Thyroid gland (tissue), 4 donors: ENCODE measurements at regions not wholly inside any gene's neighbourhood (a gene's known extent, or its start where the extent isn't known, plus 50 kb on each side); places are given as distances from the start of the nearest gene placed in this dataset.

ENCODE experiments used
- DNase-seq, 2 donors: peaks; one replicate each; pipeline ENCODE4 v3.0.0-alpha.2; 2019
- H3K27ac ChIP-seq, 3 donors: fragments of 200-600 bp; sonication (generic); 1 replicate in 2 of 3; 2 replicates in 1 of 3; pipeline ENCODE4 v1.5.1; 2016 to 2019; ENCODE audit warnings: mild to moderate bottlenecking in 1 of 3, moderate library complexity in 1 of 3
- H3K27me3 ChIP-seq: fragments of 200-600 bp; sonication (generic); one replicate; pipeline ENCODE4 v1.5.1; 2019
- H3K36me3 ChIP-seq, 2 donors: fragments of 200-600 bp; sonication (generic); one replicate each; pipeline ENCODE4 v1.5.1; 2016 to 2019
- H3K4me1 ChIP-seq, 2 donors: fragments of 200-600 bp; sonication (generic); one replicate each; pipeline ENCODE4 v1.5.1; 2017 to 2019
- H3K4me3 ChIP-seq, 3 donors: fragments of 200-600 bp; sonication (generic); replicated peaks in 1 of 3; 1 replicate in 2 of 3; 2 replicates in 1 of 3; pipeline ENCODE4 v1.5.1; 2016; ENCODE audit warnings: mild to moderate bottlenecking in 1 of 3
- H3K9me3 ChIP-seq: fragments of 200-600 bp; sonication (generic); one replicate; pipeline ENCODE4 v1.5.1; 2017
- POLR2A ChIP-seq, 2 donors: fragments of 450-650 bp; IDR thresholded peaks; one replicate each; pipeline ENCODE4 v1.6.1; 2017; ENCODE audit warnings: antibody characterized with exemption in 2 of 2, mild to moderate bottlenecking in 2 of 2, moderate library complexity in 1 of 2
- WGBS, 2 donors: methylation state at CpG; one replicate each; pipeline ENCODE4 v1.1.5; 2017; 5-methylcytosine and 5-hydroxymethylcytosine counted together
- intact Hi-C: fragments of 100-400 bp; cut with DNase I; formaldehyde crosslinking; loops from one replicate; pipeline ENCODE4 v1.15.1; 2023
- TF ChIP-seq, protein P1 (sequence below), 6 experiments: fragments of 200-600 bp in 3 of 6; fragments of 450-650 bp in 3 of 6; sonication (generic) in 3 of 6; IDR thresholded peaks; one replicate each; pipeline ENCODE4 v1.5.1; 2016 to 2019; ENCODE audit warnings: antibody characterized with exemption in 6 of 6, mild to moderate bottlenecking in 2 of 6, inconsistent platforms in 1 of 6, moderate library complexity in 1 of 6

DNA sequence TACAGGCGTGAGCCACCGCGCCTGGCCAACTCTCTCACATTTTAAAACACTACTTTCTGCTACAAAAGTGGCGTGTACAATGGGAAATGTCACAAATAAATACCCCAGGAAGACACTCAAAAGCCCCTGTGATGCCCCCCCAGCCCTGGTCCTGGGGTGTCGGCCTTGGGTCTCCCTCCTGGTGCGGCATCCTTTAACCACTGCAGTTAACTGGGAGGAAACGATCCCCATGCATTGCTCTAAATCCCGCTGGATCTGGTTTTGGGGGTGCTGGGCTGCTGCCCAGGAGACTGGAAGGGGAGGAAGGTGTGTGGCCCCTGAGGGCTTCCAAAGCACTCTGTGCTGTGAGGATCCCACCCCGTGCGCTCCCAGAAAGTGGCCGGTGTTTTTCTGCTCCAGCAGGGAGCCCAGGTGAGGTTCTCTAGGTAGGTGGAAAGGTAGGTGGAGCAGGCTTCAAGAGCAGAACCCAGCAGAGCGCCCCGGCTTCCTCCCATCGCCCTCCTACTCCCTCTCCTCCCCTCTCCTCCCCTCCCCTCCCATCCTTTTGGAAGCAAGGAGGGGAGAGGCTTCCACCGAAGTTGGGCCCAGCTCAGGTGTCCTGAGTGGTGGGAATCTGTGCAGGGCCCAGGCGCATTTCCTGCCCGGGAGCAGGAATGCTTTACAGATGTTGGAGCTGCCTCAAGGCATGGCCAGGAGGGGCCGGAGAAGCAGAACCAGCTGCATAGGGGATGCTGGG lies 363.3 kb downstream of the SEC14L1 start:
- TF ChIP-seq, protein P1, sequence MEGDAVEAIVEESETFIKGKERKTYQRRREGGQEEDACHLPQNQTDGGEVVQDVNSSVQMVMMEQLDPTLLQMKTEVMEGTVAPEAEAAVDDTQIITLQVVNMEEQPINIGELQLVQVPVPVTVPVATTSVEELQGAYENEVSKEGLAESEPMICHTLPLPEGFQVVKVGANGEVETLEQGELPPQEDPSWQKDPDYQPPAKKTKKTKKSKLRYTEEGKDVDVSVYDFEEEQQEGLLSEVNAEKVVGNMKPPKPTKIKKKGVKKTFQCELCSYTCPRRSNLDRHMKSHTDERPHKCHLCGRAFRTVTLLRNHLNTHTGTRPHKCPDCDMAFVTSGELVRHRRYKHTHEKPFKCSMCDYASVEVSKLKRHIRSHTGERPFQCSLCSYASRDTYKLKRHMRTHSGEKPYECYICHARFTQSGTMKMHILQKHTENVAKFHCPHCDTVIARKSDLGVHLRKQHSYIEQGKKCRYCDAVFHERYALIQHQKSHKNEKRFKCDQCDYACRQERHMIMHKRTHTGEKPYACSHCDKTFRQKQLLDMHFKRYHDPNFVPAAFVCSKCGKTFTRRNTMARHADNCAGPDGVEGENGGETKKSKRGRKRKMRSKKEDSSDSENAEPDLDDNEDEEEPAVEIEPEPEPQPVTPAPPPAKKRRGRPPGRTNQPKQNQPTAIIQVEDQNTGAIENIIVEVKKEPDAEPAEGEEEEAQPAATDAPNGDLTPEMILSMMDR (IDR thresholded peaks at IDR 0.05), result no peak
- no peak for TF ChIP-seq POLR2A (IDR thresholded peaks at IDR 0.05)
- H3K9me3 ChIP-seq, result no peaks in the 10 kb centered on the region
- no peak overlapping the region for H3K27ac ChIP-seq
- H3K4me1 ChIP-seq, result no peaks in the 10 kb centered on the region
- no peak for DNase-seq
- no peaks in the 10 kb centered on the region for H3K27me3 ChIP-seq
- WGBS, 2 donors, result 72 to 83% methylated on average over 18 of the region's 18 CpGs
- intact Hi-C loops, result no loop called here
- H3K4me3 ChIP-seq, result no peak overlapping the region
- no peaks in the 10 kb centered on the region for H3K36me3 ChIP-seq

DNA sequence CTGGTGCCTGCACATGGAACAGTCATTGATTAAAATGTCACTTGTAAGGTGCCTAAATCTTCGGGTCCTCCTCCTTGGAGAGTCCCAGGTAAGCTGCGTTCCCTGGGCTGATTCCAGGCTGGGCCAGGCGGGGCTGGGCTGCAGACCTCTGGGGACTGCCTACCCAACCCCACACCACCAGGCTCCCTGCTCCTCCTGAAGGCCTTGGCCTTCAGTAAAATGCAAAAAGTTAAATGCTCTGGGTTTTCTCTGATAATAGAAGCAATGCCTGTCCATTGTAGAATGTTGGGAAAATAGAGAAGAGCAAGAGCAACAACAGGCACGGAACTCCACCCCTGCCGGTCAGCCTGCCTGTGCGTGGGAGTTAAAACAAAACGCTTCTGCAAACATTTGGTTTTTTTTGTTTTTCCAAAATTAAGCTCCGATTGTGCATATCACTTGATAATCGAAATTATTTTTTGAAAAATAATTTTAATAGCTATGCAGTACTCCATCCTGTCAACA lies 363.9 kb downstream of the SEC14L1 start:
- TF ChIP-seq, protein P1 (IDR thresholded peaks at IDR 0.05), result no peak
- TF ChIP-seq POLR2A (IDR thresholded peaks at IDR 0.05), result no peak
- Histone ChIP-seq H3K27ac (no peak overlapping the region), H3K4me1 (no peaks in the 10 kb centered on the region), H3K36me3 (no peaks in the 10 kb centered on the region), H3K9me3 (no peaks in the 10 kb centered on the region), H3K4me3 (no peak overlapping the region), H3K27me3 (no peaks in the 10 kb centered on the region)
- DNase-seq, result no peak
- intact Hi-C loops, result no loop called here
- WGBS, 2 donors, result 73 to 74% methylated on average over 6 to 9 of the region's 9 CpGs

DNA sequence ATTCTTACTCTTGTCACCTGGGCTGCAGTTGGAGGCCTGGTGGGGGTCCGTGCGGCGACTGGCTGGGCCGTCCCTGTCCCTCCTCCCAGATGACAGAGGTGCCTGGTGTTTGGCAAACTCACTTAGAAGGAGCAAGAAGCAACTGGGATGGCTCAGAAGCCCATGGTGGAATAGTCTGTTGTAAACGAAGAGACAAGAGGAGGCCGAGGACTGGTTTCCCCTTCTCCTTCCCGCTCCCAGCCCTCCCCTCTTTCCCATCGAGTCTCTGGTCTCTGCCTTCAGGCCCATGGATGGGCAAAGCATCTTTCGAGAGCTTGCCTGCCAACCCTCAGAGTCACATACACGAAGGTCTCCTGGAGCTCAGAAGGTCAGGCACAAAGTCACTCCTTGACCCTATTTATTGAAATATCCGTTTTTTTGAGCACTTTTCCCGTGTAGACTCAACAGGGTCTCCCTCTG lies 364.4 kb downstream of the SEC14L1 start:
- TF ChIP-seq POLR2A (IDR thresholded peaks at IDR 0.05), result no peak
- TF ChIP-seq, protein P1 (IDR thresholded peaks at IDR 0.05), result no peak
- H3K27ac ChIP-seq, result no peak overlapping the region
- H3K4me1 ChIP-seq, result no peaks in the 10 kb centered on the region
- H3K36me3 ChIP-seq, result no peaks in the 10 kb centered on the region
- no peaks in the 10 kb centered on the region for H3K9me3 ChIP-seq
- no peaks in the 10 kb centered on the region for H3K27me3 ChIP-seq
- WGBS, 2 donors, result 82 to 84% methylated on average over 12 of the region's 12 CpGs
- no peak overlapping the region for H3K4me3 ChIP-seq
- intact Hi-C loops, result no loop called here
- DNase-seq, result no peak

DNA sequence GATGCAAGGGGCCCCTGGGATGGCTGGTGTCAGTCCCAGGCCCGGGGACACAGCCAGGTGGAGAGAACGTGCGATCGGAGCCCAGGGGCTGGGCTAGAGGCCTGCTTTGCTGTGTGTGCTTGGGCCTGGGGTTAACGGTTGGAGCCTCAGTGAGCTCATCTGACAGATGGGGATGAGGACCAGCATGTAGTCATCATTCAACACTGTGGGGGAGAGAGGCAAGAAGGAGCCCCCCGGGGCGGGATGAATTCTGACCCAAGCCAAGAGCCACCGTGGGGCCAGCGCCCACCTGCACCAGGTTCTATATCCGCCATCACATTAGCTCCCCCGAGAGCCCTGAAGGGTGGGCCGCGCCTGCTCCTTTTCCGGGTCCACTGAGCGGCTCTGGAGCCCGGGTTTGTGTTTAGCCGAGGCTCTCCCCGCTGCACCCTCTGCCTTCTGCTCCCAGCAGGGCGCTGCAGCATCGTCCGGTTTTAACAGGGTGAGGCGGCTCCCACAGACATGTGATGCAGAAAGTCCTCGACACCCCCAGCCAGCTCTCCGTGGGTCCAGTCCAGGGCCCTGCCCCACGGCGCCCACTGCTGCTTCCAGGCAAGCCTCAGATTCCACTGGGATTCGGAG lies 365.7 kb downstream of the SEC14L1 start:
- H3K9me3 ChIP-seq, result no peaks in the 10 kb centered on the region
- no peaks in the 10 kb centered on the region for H3K27me3 ChIP-seq
- DNase-seq, result no peak
- no peak overlapping the region for H3K4me3 ChIP-seq
- intact Hi-C loops, result no loop called here
- H3K27ac ChIP-seq, result no peak overlapping the region
- 87 to 89% methylated on average over 24 to 27 of the region's 27 CpGs for WGBS, 2 donors
- no peaks in the 10 kb centered on the region for H3K4me1 ChIP-seq
- TF ChIP-seq POLR2A (IDR thresholded peaks at IDR 0.05), result no peak
- TF ChIP-seq, protein P1 (IDR thresholded peaks at IDR 0.05), result no peak
- H3K36me3 ChIP-seq, result no peaks in the 10 kb centered on the region
